Muscle of leg (tissue), 3 donors: ENCODE measurements at regions not wholly inside any gene's neighbourhood (a gene's known extent, or its start where the extent isn't known, plus 50 kb on each side); places are given as distances from the start of the nearest gene placed in this dataset.

ENCODE experiments used
- DNase-seq: peaks from one replicate; pipeline ENCODE4 v3.0.0; 2013
- H3K27ac ChIP-seq: one replicate; pipeline ENCODE4 v1.5.1; 2013; ENCODE audit warnings: mild to moderate bottlenecking, low read length, control low read depth
- H3K27me3 ChIP-seq: one replicate; pipeline ENCODE4 v1.6.1; 2013; ENCODE audit warnings: low read length; ENCODE audit not compliant: control insufficient read depth, insufficient read depth
- H3K36me3 ChIP-seq: one replicate; pipeline ENCODE4 v1.6.1; 2013; ENCODE audit warnings: low read length; ENCODE audit not compliant: control insufficient read depth, insufficient read depth
- H3K4me1 ChIP-seq: one replicate; pipeline ENCODE4 v1.6.1; 2013; ENCODE audit warnings: low read length; ENCODE audit not compliant: control insufficient read depth, insufficient read depth
- H3K4me3 ChIP-seq: one replicate; pipeline ENCODE4 v1.5.1; 2013; ENCODE audit warnings: low read length, control low read depth
- H3K9me3 ChIP-seq: replicated peaks from 2 replicates; pipeline ENCODE4 v1.6.1; 2013; ENCODE audit warnings: low read depth, low read length; ENCODE audit not compliant: control insufficient read depth
- WGBS: methylation state at CpG from one replicate; pipeline ENCODE4 v1.1.5; 2013; ENCODE audit warnings: missing lambda C conversion rate; ENCODE audit not compliant: insufficient coverage; 5-methylcytosine and 5-hydroxymethylcytosine counted together

- no peak overlapping the region for H3K27ac ChIP-seq
- no CpG with 5 or more reads among the region's 4 CpGs for WGBS
- peaks cover 6% of the 10 kb centered on the region for H3K27me3 ChIP-seq
- DNase-seq, result peak; percentile 70
- no peaks in the 10 kb centered on the region for H3K36me3 ChIP-seq
- H3K9me3 ChIP-seq, result no peaks in the 10 kb centered on the region
- peaks cover 10% of the 10 kb centered on the region for H3K4me1 ChIP-seq
- no peak overlapping the region for H3K4me3 ChIP-seq
These were observed 153.8 kb upstream of the HABP2 start for GRCh38 chr10:113399065-113399464.

- WGBS, result no CpG with 5 or more reads among the region's 3 CpGs
- no peak for DNase-seq
- Histone ChIP-seq H3K4me1 (peaks cover 6% of the 10 kb centered on the region), H3K27ac (no peak overlapping the region), H3K27me3 (peaks cover 10% of the 10 kb centered on the region), H3K4me3 (no peak overlapping the region), H3K36me3 (no peaks in the 10 kb centered on the region), H3K9me3 (no peaks in the 10 kb centered on the region)
These were observed 150.3 kb upstream of the HABP2 start for GRCh38 chr10:113402602-113403001.

- Histone ChIP-seq H3K27ac (no peak overlapping the region), H3K4me1 (no peaks in the 10 kb centered on the region), H3K4me3 (no peak overlapping the region), H3K27me3 (peaks cover 10% of the 10 kb centered on the region), H3K9me3 (no peaks in the 10 kb centered on the region), H3K36me3 (no peaks in the 10 kb centered on the region)
- DNase-seq, result no peak
- 70% methylated on average over 2 of the region's 7 CpGs for WGBS
These were observed 145.6 kb upstream of the HABP2 start for GRCh38 chr10:113407218-113407617.

GRCh38 chr10:113409175-113409574, 143.7 kb upstream of the HABP2 start:
- Histone ChIP-seq H3K27me3 (peaks cover 8% of the 10 kb centered on the region), H3K36me3 (no peaks in the 10 kb centered on the region), H3K27ac (no peak overlapping the region), H3K4me1 (no peaks in the 10 kb centered on the region), H3K9me3 (no peaks in the 10 kb centered on the region), H3K4me3 (no peak overlapping the region)
- DNase-seq, result no peak
- 89% methylated on average over 4 of the region's 10 CpGs for WGBS

GRCh38 chr10:113410618-113411017, 142.2 kb upstream of the HABP2 start:
- no peaks in the 10 kb centered on the region for H3K9me3 ChIP-seq
- no peak overlapping the region for H3K4me3 ChIP-seq
- WGBS, result 38% methylated on average over 1 of the region's 2 CpGs
- H3K4me1 ChIP-seq, result peaks cover 8% of the 10 kb centered on the region
- no peak overlapping the region for H3K27ac ChIP-seq
- H3K27me3 ChIP-seq, result peaks cover 11% of the 10 kb centered on the region
- no peaks in the 10 kb centered on the region for H3K36me3 ChIP-seq
- DNase-seq, result no peak

GRCh38 chr10:113411456-113411855, 141.4 kb upstream of the HABP2 start:
- Histone ChIP-seq H3K36me3 (no peaks in the 10 kb centered on the region), H3K27ac (no peak overlapping the region), H3K27me3 (peaks cover 10% of the 10 kb centered on the region), H3K4me3 (no peak overlapping the region), H3K4me1 (peaks cover 8% of the 10 kb centered on the region), H3K9me3 (no peaks in the 10 kb centered on the region)
- no CpG with 5 or more reads among the region's 5 CpGs for WGBS
- no peak for DNase-seq

- Histone ChIP-seq H3K9me3 (no peaks in the 10 kb centered on the region), H3K36me3 (no peaks in the 10 kb centered on the region), H3K4me3 (no peak overlapping the region), H3K27me3 (peaks cover 5% of the 10 kb centered on the region), H3K4me1 (peaks cover 8% of the 10 kb centered on the region), H3K27ac (no peak overlapping the region)
- no peak for DNase-seq
- 86% methylated on average over 2 of the region's 3 CpGs for WGBS
These were observed 140.7 kb upstream of the HABP2 start for GRCh38 chr10:113412161-113412560.

GRCh38 chr10:113414543-113414942, 138.3 kb upstream of the HABP2 start:
- Histone ChIP-seq H3K27ac (no peak overlapping the region), H3K4me1 (peaks cover 8% of the 10 kb centered on the region), H3K9me3 (peaks cover 2% of the 10 kb centered on the region), H3K27me3 (peaks cover 4% of the 10 kb centered on the region), H3K4me3 (no peak overlapping the region), H3K36me3 (no peaks in the 10 kb centered on the region)
- DNase-seq, result no peak

- peaks cover 4% of the 10 kb centered on the region for H3K27me3 ChIP-seq
- peak; percentile 29 for DNase-seq
- no peak overlapping the region for H3K4me3 ChIP-seq
- H3K36me3 ChIP-seq, result no peaks in the 10 kb centered on the region
- H3K9me3 ChIP-seq, result peaks cover 8% of the 10 kb centered on the region
- peaks cover 8% of the 10 kb centered on the region for H3K4me1 ChIP-seq
- no peak overlapping the region for H3K27ac ChIP-seq
- no CpG with 5 or more reads among the region's 3 CpGs for WGBS
These were observed 137.6 kb upstream of the HABP2 start for GRCh38 chr10:113415246-113415645.

- H3K27me3 ChIP-seq, result peaks cover under 1% of the 10 kb centered on the region
- WGBS, result no CpG with 5 or more reads among the region's 2 CpGs
These were observed 132.7 kb upstream of the HABP2 start for GRCh38 chr10:113420057-113420732.

More at GRCh38 chr10:113420057-113420732, 132.7 kb upstream of the HABP2 start:
- H3K4me1 ChIP-seq, result peaks cover 18% of the 10 kb centered on the region
- no peak overlapping the region for H3K4me3 ChIP-seq
- H3K9me3 ChIP-seq, result peaks cover 12% of the 10 kb centered on the region
- no peak for DNase-seq
- no peak overlapping the region for H3K27ac ChIP-seq
- no peaks in the 10 kb centered on the region for H3K36me3 ChIP-seq
